Chondrocyte (in vitro differentiated cells): ENCODE measurements at regions not wholly inside any gene's neighbourhood (a gene's known extent, or its start where the extent isn't known, plus 50 kb on each side); places are given as distances from the start of the nearest gene placed in this dataset.

ENCODE experiments used
- DNase-seq: peaks from one replicate; pipeline ENCODE4 v3.0.0; 2021; ENCODE audit warnings: mixed read lengths, low spot score
- H3K27ac Mint-ChIP-seq: one replicate; pipeline ENCODE4 v1.8.0; 2021; ENCODE audit warnings: mild to moderate bottlenecking, moderate library complexity, mixed read lengths; ENCODE audit not compliant: unreplicated experiment
- H3K27me3 Mint-ChIP-seq: 2 replicates; pipeline ENCODE4 v1.8.0; 2021; ENCODE audit warnings: low read depth, mixed read lengths
- H3K36me3 Mint-ChIP-seq: 2 replicates; pipeline ENCODE4 v1.8.0; 2021; ENCODE audit warnings: low read depth, mixed read lengths
- H3K4me1 Mint-ChIP-seq: 2 replicates; pipeline ENCODE4 v1.8.0; 2021; ENCODE audit warnings: low read depth, mild to moderate bottlenecking, mixed read lengths
- H3K4me3 Mint-ChIP-seq: one replicate; pipeline ENCODE4 v1.8.0; 2021; ENCODE audit warnings: mild to moderate bottlenecking, moderate library complexity, mixed read lengths; ENCODE audit not compliant: unreplicated experiment
- H3K9me3 Mint-ChIP-seq: 2 replicates; pipeline ENCODE4 v1.8.0; 2021; ENCODE audit warnings: low read depth, mixed read lengths
- CTCF ChIP-seq: fragments of 200-600 bp; sonication (generic); IDR thresholded peaks from 2 replicates; pipeline ENCODE4 v1.5.0; 2021; ENCODE audit warnings: antibody characterized with exemption, mild to moderate bottlenecking, moderate library complexity

DNA sequence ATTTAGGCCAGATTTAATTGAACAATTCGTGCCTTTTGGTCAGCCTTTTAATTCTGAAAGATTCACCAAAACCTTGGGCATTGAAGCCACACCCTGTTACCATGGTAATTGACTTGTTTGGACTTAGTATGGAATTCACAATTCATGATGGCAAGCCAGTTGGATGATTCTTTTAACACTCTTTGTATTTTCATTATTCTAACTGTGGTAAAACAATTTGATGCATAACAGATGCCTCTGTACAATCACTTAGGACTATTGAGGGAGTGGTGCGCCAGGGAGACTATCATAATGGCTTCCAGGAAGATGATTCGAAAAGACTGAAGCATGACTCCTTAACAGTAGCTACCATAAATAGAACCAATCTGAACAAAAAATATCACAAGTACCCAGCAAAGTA lies 381.1 kb upstream of the ADAMTS16 start:
- Mint-ChIP-seq H3K27ac (no peak overlapping the region), H3K27me3 (peaks cover 7% of the 10 kb centered on the region), H3K4me3 (no peak overlapping the region), H3K9me3 (no peaks in the 10 kb centered on the region), H3K36me3 (no peaks in the 10 kb centered on the region), H3K4me1 (peaks cover 4% of the 10 kb centered on the region)
- no peak for DNase-seq
- no peak for TF ChIP-seq CTCF

DNA sequence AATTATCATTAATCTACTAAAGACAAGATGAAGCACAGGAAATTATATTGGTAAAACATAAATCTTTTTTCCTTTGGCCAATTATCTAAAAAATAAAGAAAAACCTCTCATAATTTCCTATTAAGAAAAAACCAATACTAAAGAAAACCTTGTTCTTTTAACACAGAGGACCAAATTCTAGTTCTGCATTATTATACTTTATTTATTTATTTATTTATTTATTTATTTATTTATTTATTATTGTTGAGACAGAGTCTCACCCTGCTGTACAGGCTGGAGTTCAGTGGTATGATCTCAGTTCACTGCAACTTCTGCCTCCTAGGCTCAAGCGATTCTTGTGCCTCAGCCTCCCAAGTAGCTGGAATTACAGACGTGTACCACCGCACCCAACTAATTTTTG lies 377.8 kb upstream of the ADAMTS16 start:
- DNase-seq: no peak
- Mint-ChIP-seq H3K9me3 (peaks cover 11% of the 10 kb centered on the region), H3K27me3 (no peaks in the 10 kb centered on the region), H3K36me3 (peaks cover 2% of the 10 kb centered on the region), H3K4me3 (no peak overlapping the region), H3K4me1 (peaks cover 4% of the 10 kb centered on the region), H3K27ac (no peak overlapping the region)
- TF ChIP-seq CTCF: no peak

DNA sequence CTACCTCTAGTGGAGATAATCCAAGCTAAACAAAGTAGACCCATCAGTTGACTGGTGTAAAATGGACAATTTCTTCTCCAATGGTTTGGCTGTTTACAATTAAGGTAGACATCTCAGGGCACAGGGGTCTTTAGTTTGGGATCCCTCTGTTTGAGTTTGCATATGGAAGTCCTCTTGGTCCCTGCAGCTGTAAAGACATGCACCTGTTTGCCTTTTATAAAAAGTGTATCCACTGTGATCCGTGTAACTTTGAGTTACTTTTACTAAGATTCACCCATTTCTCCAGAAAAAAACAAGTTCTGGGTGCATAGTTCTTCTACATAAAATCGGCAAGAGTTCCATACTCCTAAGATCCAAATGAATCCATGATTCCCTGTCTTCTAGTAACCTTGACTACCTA lies 374.7 kb upstream of the ADAMTS16 start:
- peaks cover 2% of the 10 kb centered on the region for H3K36me3 Mint-ChIP-seq
- no peak overlapping the region for H3K27ac Mint-ChIP-seq
- no peak for DNase-seq
- no peaks in the 10 kb centered on the region for H3K4me1 Mint-ChIP-seq
- H3K9me3 Mint-ChIP-seq: peaks cover 13% of the 10 kb centered on the region
- no peak overlapping the region for H3K4me3 Mint-ChIP-seq
- TF ChIP-seq CTCF: no peak
- H3K27me3 Mint-ChIP-seq: no peaks in the 10 kb centered on the region

DNA sequence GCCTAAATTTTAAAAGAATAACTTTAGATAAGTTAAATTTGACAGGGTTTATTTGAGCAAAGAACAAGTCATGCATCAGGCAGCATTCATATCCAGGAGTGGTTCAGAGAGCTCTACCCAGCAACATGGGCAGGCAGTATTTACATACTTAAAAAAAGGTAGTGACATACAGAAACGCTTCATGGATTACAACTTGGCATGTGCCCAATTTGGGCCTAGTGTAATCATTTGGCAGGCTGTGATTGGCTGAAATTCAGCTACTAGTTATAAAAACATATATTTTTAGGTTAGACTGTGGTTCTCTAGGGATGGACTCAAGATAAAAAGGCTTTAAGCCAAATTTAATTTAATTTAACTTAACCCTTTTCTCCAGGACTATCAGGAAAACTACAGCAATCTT lies 374.0 kb upstream of the ADAMTS16 start:
- Mint-ChIP-seq H3K4me3 (no peak overlapping the region), H3K36me3 (peaks cover 2% of the 10 kb centered on the region), H3K27me3 (no peaks in the 10 kb centered on the region), H3K27ac (no peak overlapping the region), H3K4me1 (no peaks in the 10 kb centered on the region), H3K9me3 (peaks cover 16% of the 10 kb centered on the region)
- no peak for TF ChIP-seq CTCF
- DNase-seq: no peak

GRCh38 chr5:4772591-4772990 lies 367.5 kb upstream of the ADAMTS16 start:
- H3K27ac Mint-ChIP-seq: peak overlapping the region; percentile 78

More at GRCh38 chr5:4772591-4772990, 367.5 kb upstream of the ADAMTS16 start:
- Mint-ChIP-seq H3K9me3 (peaks cover 6% of the 10 kb centered on the region), H3K4me1 (peaks cover 40% of the 10 kb centered on the region), H3K27me3 (no peaks in the 10 kb centered on the region), H3K36me3 (no peaks in the 10 kb centered on the region), H3K4me3 (peak overlapping the region; percentile 43)
- DNase-seq: no peak
- TF ChIP-seq CTCF: no peak
